PC-3 (cell line): ENCODE measurements at regions not wholly inside any gene's neighbourhood (a gene's known extent, or its start where the extent isn't known, plus 50 kb on each side); places are given as distances from the start of the nearest gene placed in this dataset.

Experiments
- ATAC-seq: fragments of 200-7000 bp; cut with Tn5 transposase; 2 replicates; pipeline ENCODE4 v1.9.1; 2020; ENCODE audit warnings: mild to moderate bottlenecking, moderate library complexity
- BruUV-seq: library from RNA; stranded (reverse); fragments of 400-500 nt; replicated peaks from 2 replicates; lab custom pipeline; 2021; lab: Mats Ljungman, UMichigan
- CTCF ChIA-PET: fragments of 300-600 bp; sonication (Branson Sonifier 250); formaldehyde crosslinking; loops from one replicate; lab custom pipeline; 2022; ENCODE audit warnings: antibody characterized with exemption; lab: Charles Lee
- POLR2A ChIA-PET: fragments of 300-600 bp; sonication (Branson Sonifier 250); formaldehyde crosslinking; loops from one replicate; lab custom pipeline; 2022; ENCODE audit warnings: antibody characterized with exemption; ENCODE audit not compliant: unreplicated experiment; lab: Charles Lee
- DNase-seq: peaks from one replicate; pipeline ENCODE4 v3.0.0-alpha.2; 2015
- H2AFZ ChIP-seq: fragments of 300-600 bp; sonication (generic); 2 replicates; pipeline ENCODE4 v1.6.0; 2016; ENCODE audit warnings: antibody characterized with exemption, low read length
- H3F3A ChIP-seq: fragments of 300-600 bp; sonication (generic); one replicate; pipeline ENCODE4 v1.6.0; 2017; ENCODE audit warnings: antibody characterized with exemption, low read length, control low read depth, mild to moderate bottlenecking; ENCODE audit not compliant: unreplicated experiment
- H3K27ac ChIP-seq: fragments of 300-600 bp; sonication (generic); 2 replicates; pipeline ENCODE4 v1.5.1; 2016; ENCODE audit warnings: mild to moderate bottlenecking, low read length
- H3K27me3 ChIP-seq: fragments of 300-600 bp; sonication (generic); 2 replicates; pipeline ENCODE4 v1.6.1; 2016; ENCODE audit warnings: low read length, mixed read lengths
- H3K36me3 ChIP-seq: fragments of 300-600 bp; sonication (generic); 2 replicates; pipeline ENCODE4 v1.6.1; 2016; ENCODE audit warnings: low read depth, mixed run types, low read length, mixed read lengths
- H3K4me1 ChIP-seq: fragments of 300-600 bp; sonication (generic); 2 replicates; pipeline ENCODE4 v1.5.1; 2016; ENCODE audit warnings: low read length; ENCODE audit not compliant: insufficient read depth
- H3K4me2 ChIP-seq: fragments of 300-600 bp; sonication (generic); 2 replicates; pipeline ENCODE4 v1.6.0; 2016; ENCODE audit warnings: low read length
- H3K4me3 ChIP-seq: fragments of 300-600 bp; sonication (generic); 2 replicates; pipeline ENCODE4 v1.5.1; 2016; ENCODE audit warnings: mild to moderate bottlenecking, low read length, mixed read lengths
- H3K79me2 ChIP-seq: fragments of 300-600 bp; sonication (generic); 2 replicates; pipeline ENCODE4 v1.6.1; 2017; ENCODE audit warnings: low read length, mixed read lengths
- H3K9ac ChIP-seq: fragments of 300-600 bp; sonication (generic); 2 replicates; pipeline ENCODE4 v1.6.0; 2016; ENCODE audit warnings: mild to moderate bottlenecking, low read length
- H3K9me2 ChIP-seq: fragments of 300-600 bp; sonication (generic); replicated peaks from 2 replicates; pipeline ENCODE4 v1.6.1; 2016; ENCODE audit warnings: mixed run types, low read length, mixed read lengths
- H3K9me3 ChIP-seq: fragments of 300-600 bp; sonication (generic); 2 replicates; pipeline ENCODE4 v1.6.1; 2016; ENCODE audit warnings: low read length, mixed read lengths
- H4K20me1 ChIP-seq: fragments of 300-600 bp; sonication (generic); 2 replicates; pipeline ENCODE4 v1.6.1; 2016; ENCODE audit warnings: low read length, mixed read lengths
- EZH2 ChIP-seq: fragments of 300-600 bp; sonication (generic); IDR thresholded peaks from one replicate; pipeline ENCODE4 v1.6.1; 2017; ENCODE audit warnings: antibody characterized with exemption, mild to moderate bottlenecking, low read length; ENCODE audit not compliant: unreplicated experiment
- EZH2phosphoT487 ChIP-seq: fragments of 300-600 bp; sonication (generic); IDR thresholded peaks from 2 replicates; pipeline ENCODE4 v1.6.1; 2018; ENCODE audit warnings: mild to moderate bottlenecking, antibody characterized with exemption, low read length, borderline replicate concordance
- intact Hi-C: fragments of 100-400 bp; cut with micrococcal nuclease; formaldehyde crosslinking; loops from 2 replicates; pipeline ENCODE4 v1.9.0; 2023
- TF ChIP-seq, protein P1 (sequence below): fragments of 300-600 bp; sonication (generic); conservative IDR thresholded peaks from 2 replicates; pipeline ENCODE4 v1.5.1; 2017; ENCODE audit warnings: antibody characterized with exemption, low read depth, mild to moderate bottlenecking, low read length

DNA sequence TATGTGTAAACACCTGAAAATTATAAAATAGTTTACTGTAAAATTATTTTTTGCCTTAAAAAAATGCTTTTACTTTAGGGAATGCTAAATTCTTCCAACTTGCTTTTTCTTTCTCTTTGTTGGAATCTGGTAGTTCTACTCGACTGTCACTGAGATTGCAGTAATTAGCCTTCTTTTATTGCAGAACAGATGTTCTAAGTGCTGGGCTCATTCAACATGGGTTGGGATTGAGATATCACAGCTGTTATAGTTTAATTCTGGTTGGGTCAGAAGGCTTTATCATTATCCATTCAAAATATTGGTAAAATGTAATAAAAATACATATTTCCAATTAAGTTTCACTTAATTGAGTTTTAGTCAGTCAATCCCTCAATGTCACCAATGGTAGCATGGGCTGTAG, 686.7 kb downstream of the CDH18 start:
- TF ChIP-seq EZH2 (no peak), EZH2phosphoT487 (no peak)
- TF ChIP-seq, protein P1, sequence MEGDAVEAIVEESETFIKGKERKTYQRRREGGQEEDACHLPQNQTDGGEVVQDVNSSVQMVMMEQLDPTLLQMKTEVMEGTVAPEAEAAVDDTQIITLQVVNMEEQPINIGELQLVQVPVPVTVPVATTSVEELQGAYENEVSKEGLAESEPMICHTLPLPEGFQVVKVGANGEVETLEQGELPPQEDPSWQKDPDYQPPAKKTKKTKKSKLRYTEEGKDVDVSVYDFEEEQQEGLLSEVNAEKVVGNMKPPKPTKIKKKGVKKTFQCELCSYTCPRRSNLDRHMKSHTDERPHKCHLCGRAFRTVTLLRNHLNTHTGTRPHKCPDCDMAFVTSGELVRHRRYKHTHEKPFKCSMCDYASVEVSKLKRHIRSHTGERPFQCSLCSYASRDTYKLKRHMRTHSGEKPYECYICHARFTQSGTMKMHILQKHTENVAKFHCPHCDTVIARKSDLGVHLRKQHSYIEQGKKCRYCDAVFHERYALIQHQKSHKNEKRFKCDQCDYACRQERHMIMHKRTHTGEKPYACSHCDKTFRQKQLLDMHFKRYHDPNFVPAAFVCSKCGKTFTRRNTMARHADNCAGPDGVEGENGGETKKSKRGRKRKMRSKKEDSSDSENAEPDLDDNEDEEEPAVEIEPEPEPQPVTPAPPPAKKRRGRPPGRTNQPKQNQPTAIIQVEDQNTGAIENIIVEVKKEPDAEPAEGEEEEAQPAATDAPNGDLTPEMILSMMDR = no peak
- Histone ChIP-seq H4K20me1 (no peaks in the 10 kb centered on the region), H3K4me3 (no peak overlapping the region), H3K4me2 (no peak overlapping the region), H3K79me2 (no peaks in the 10 kb centered on the region), H3K9ac (no peak overlapping the region), H3K36me3 (no peaks in the 10 kb centered on the region), H3K27me3 (no peaks in the 10 kb centered on the region), H3F3A (no peaks in the 10 kb centered on the region), H3K9me3 (no peaks in the 10 kb centered on the region), H3K4me1 (no peaks in the 10 kb centered on the region), H3K27ac (no peak overlapping the region), H2AFZ (no peak overlapping the region), H3K9me2 (no peaks in the 10 kb centered on the region; the same call in 1 of the 2 replicates)
- BruUV-seq = no TSS peak
- ChIA-PET POLR2A (no interaction called here), CTCF (no interaction called here)
- intact Hi-C loops = no loop called here
- ATAC-seq (no peak), DNase-seq (no peak)

DNA sequence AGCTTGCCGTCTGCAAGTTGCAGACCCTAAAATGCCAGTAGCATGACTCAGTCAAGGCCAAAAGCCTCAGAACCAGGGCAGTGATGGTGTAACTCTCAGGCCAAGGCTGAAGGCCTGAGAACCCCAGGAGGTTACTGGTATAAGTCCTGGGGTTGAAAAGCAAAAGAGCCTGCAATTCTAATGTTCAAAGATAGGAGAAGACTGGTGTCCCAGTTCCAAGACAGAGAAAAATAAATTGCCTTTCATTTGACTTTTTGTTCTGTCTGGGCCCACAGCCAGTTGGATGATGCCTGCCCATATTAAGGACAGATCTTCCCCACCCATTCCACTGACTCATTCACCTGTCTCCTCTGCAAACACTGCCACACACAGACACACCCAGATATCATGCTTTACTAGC, 673.2 kb downstream of the CDH18 start:
- peak; percentile 98 for ATAC-seq
- CTCF ChIA-PET = no interaction called here
- no peaks in the 10 kb centered on the region for H3K9me2 ChIP-seq
- no peak overlapping the region for H3K9ac ChIP-seq
- intact Hi-C loops = loop anchor here (2.0 to 5.0 kb wide), 3 partner anchors 56 to 542 kb away; no protein-coding TSS in a partner anchor
- H3K27me3 ChIP-seq = no peaks in the 10 kb centered on the region
- no peak for TF ChIP-seq EZH2phosphoT487
- TF ChIP-seq EZH2 = no peak
- TF ChIP-seq, protein P1 = peak; percentile 54
- H3K4me2 ChIP-seq = peak overlapping the region; percentile 54
- no TSS peak for BruUV-seq
- peak overlapping the region; percentile 48; the same call in 1 of the 2 replicates for H2AFZ ChIP-seq
- peaks cover 20% of the 10 kb centered on the region for H3K4me1 ChIP-seq
- no peaks in the 10 kb centered on the region for H3K79me2 ChIP-seq
- H3F3A ChIP-seq = no peaks in the 10 kb centered on the region
- no peak overlapping the region for H3K4me3 ChIP-seq
- H4K20me1 ChIP-seq = no peaks in the 10 kb centered on the region
- H3K9me3 ChIP-seq = no peaks in the 10 kb centered on the region
- no peaks in the 10 kb centered on the region for H3K36me3 ChIP-seq
- H3K27ac ChIP-seq = peak overlapping the region; percentile 62
- POLR2A ChIA-PET = no interaction called here
- DNase-seq = peak; percentile 97

DNA sequence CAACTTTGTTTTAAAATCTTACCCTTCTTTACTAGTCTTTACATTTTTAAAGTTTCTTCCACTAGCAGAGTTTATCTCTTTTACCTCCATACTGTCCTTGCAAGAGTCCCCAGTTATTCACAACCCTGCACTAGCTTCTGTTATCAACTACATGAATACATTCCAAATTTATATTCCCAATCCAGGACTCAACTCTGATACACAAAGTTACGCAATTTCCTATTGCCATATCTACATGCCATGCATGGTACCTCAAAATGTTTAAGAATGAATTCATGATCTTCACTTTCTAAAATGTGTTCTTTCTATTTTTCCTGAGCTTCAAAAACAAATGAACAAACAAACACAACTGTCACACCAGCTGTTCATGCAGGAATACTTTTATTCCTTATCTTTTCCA, 668.7 kb downstream of the CDH18 start:
- Histone ChIP-seq H3K27me3 (no peaks in the 10 kb centered on the region), H3K9me2 (no peaks in the 10 kb centered on the region), H3K4me2 (no peak overlapping the region), H3K79me2 (no peaks in the 10 kb centered on the region), H3K4me3 (no peak overlapping the region), H4K20me1 (no peaks in the 10 kb centered on the region), H2AFZ (no peak overlapping the region), H3K27ac (no peak overlapping the region), H3K36me3 (no peaks in the 10 kb centered on the region), H3K9ac (no peak overlapping the region), H3K9me3 (no peaks in the 10 kb centered on the region), H3F3A (no peaks in the 10 kb centered on the region), H3K4me1 (peaks cover 28% of the 10 kb centered on the region)
- intact Hi-C loops = no loop called here
- ChIA-PET POLR2A (no interaction called here), CTCF (no interaction called here)
- no TSS peak for BruUV-seq
- DNase-seq (no peak), ATAC-seq (no peak)
- TF ChIP-seq, protein P1 = no peak
- TF ChIP-seq EZH2 (no peak), EZH2phosphoT487 (no peak)
